ENCODE measurements at regions not wholly inside any gene's neighbourhood (a gene's known extent, or its start where the extent isn't known, plus 50 kb on each side); places are given as distances from the start of the nearest gene placed in this dataset.
A peak's percentile ranks its signal among the peaks of the same experiment; 100 is the strongest.

- TF ChIP-seq CTCF (IDR thresholded peaks at IDR 0.05) (peak; percentile 59), ZFX (IDR thresholded peaks at IDR 0.05; ENCODE audit: borderline replicate concordance) (no peak)
Measured at GRCh38 chr22:48782811-48783511, 1044.7 kb downstream of the BRD1 start.
